CD4-positive, alpha-beta T cell treated with Interleukin-15 for 4 hours (primary cell): ENCODE measurements at regions not wholly inside any gene's neighbourhood (a gene's known extent, or its start where the extent isn't known, plus 50 kb on each side); places are given as distances from the start of the nearest gene placed in this dataset.
"Not testable (repeated sequence)": the region's sequence is repeated elsewhere in the genome, so short reads cannot be mapped to it uniquely, and the experiment has no call there.

ENCODE experiments used
- DNase-seq: peaks from one replicate; pipeline ENCODE4 v3.0.0-alpha.2; 2020; ENCODE audit warnings: low spot score

DNA sequence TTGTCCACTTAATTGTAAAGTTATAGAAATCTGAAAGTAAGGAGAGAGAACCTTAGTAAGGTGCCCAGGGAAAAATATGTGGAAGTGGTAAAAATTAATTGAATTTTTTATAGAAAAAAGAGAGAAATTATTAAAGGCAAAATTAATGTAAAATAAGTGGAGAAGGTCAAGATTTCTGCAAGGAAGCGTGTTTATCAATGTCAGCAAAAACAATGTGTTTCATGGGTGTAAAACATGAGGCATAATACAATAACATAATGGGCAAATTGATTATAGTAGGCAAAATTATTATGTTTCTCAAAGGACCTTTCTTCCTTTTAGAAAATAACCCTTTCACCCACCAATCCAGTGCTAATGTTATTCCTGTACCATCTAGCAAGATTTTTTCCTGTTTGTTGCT, 1520.1 kb downstream of the REEP3 start:
- DNase-seq = no peak

DNA sequence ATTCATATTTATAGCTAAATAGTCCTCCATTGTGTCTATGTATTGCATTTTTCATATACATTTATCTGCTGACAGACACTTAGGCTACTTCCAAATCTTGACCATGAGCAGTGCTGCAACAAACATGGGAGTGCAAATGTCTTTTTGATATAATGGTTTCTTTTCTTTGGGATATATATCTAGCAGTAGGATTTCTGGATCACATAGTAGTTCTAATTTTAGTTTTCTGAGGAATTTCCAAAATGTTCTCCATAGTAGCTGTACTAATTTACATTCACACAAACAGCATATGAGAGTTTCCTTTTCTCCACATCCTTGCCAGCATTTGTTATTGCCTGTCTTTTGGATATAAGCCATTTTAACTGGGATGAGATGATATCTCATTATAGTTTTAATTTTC, 1521.3 kb downstream of the REEP3 start:
- no peak for DNase-seq

DNA sequence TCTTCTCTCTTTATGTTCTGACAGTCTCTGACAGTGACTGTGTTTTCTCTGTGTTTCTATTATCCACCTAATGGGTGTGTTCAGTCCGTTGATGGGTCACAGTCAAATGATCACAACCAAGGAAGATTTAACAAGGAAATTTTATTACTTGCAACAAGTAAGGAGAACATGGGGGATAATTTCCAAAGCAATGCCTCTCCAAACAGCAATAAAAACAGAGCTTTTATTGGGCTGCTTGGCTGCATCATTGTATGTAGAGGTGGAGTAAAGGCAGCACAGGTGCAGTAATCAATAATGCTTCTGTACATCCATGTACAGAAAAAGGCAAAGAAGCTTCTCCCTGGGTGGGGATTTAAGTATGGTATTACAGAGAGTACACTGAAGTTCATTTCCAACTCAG, 1525.6 kb downstream of the REEP3 start:
- no peak for DNase-seq

DNA sequence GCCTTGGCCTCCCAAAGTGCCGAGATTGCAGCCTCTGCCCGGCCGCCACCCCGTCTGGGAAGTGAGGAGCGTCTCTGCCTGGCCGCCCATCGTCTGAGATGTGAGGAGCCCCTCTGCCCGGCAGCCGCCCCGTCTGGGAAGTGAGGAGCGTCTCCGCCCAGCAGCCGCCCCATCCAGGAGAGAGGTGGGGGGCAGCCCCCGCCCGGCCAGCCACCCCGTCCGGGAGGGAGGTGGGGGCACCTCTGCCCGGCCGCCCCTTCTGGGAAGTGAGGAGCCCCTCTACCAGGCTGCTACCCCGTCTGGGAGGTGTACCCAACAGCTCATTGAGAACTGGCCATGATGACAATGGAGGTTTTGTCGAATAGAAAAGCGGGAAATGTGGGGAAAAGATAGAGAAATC, 1530.9 kb downstream of the REEP3 start:
- not testable (repeated sequence) for DNase-seq

DNA sequence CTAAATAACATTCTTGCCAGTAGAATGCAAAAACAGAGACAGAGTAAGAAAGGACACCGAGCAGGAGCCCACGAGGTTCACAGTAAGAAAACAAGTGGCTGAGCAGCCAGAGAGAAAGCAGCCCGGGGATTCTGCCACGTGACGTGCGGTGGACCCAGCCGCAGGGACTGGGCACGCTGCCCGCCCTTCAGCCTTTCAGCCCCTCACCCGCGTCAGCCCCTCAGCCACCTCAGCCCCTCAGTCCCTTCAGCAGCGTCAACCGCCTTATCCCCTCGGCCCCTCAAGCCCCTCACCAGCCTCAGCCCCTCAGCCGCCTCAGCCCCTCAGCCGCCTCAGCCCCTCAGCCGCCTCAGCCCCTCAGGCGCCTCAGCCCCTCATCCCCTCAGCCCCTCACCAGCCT, 1532.2 kb downstream of the REEP3 start:
- not testable (repeated sequence) for DNase-seq

DNA sequence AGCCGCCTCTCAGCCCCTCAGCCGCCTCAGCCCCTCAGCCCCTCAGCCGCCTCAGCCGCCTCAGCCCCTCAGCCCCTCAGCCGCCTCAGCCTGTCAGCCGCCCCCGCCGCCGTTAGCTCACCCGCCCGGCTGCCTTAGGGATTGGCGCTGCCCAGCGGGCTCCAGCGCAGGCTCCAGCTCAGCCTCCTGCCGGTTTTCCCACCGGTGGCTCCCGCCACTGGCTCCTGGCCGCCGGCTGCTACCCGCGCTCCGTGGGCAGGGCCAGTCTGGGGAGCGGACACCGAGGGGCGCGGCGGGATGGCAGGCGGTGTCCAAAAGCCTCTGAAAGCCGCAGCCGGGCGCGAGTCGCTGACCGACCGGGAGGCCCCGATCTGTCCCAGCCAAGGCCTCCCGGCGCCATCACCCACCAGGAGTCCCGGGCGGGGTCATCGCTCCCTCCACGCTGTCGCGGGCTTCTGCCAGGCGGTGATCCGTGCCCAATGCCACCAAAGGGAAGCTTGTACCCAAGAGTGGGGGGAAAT, 1532.7 kb downstream of the REEP3 start:
- DNase-seq = not testable (repeated sequence)

DNA sequence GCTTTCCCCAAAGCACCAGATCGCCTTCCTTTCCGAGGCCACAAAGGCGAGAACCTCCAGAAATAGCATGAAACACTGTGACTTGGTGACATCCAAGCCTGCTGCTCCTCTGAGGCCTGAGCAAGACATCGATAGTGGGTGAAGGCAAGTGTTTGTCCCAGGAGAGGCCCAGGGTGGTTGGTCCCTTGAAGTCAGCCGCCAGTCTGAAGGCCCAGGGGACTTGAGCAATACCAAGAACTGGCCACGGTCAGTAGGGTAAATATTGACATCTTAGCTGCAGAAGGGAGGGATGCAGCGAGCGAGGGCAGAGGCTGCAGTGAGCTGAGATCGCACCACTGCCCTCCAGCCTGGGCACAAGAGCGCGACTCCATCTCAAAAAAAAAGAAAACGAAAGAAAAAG, 1533.5 kb downstream of the REEP3 start:
- not testable (repeated sequence) for DNase-seq

DNA sequence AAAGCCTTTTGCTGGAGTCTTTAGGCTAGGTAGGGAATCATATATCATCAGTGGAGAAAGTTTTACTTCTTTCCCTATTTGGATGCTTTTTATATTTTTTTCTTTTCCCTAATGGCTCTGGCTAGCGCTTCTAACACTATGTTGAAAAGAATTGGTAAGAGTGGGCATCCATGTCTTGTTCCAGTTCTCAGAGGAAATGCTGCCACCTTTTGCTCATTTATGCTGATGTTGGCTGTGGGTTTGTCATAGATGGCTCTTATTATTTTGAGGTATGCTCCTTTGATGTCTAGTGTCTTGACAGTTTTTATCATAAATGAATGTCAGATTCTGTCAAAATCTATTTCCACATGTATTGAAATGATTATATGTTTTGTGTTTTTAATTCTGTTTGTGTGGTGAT, 1544.1 kb downstream of the REEP3 start:
- no peak for DNase-seq

DNA sequence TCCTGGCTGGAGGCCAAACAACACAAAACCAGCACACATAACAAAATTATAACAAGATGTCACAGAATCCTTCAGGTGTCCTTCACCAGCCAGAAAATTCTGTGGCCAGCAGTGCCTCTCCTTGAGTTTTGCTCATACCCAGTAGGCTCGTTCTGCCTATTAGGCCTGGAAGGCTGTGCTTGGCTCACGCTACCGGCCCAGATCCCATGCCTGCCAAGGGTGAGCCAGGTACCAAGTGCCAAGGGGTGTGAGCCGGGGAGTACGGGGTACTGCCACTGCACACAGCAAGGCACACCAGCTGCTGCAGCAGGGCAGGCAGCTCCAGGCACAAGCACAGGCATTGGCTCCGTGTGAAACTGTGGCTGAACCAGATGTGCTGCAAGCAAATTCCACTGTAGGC, 1562.0 kb downstream of the REEP3 start:
- DNase-seq = no peak

DNA sequence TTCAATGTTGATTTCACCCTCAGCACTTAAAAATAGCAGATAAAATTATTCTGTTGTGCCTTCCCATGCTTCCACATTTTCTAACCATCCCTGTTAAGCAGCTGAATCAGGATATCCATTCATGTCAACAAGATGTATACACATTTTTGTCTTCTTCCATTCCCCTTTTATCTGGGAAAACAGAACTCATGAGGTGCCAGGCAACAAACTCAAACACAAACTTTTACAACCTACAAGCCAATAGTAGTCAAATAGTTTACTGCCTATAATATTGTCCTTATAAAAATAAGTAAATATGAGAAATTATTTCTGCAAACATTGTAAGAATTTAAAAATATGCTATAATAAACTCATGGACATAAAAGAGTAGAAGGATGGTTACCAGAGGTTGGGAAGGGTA, 1569.8 kb downstream of the REEP3 start:
- no peak for DNase-seq

DNA sequence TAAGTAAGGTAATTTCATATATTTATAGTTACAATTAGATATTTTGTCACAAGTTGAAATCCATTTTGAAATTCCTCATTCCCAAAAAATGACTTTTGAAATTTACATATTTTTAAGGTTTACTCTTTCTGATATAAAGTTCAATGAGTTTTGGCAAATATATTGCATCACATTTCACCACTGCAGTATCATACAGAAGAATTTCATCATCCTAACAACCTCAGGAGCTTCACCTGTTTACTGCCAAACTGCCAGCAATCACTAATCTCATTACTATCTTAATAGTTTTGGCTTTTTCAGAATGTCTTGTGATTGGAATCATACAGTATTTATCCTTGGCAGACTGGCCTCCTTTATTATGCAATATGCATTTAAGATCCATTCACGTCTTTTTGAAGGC, 1578.9 kb downstream of the REEP3 start:
- no peak for DNase-seq

DNA sequence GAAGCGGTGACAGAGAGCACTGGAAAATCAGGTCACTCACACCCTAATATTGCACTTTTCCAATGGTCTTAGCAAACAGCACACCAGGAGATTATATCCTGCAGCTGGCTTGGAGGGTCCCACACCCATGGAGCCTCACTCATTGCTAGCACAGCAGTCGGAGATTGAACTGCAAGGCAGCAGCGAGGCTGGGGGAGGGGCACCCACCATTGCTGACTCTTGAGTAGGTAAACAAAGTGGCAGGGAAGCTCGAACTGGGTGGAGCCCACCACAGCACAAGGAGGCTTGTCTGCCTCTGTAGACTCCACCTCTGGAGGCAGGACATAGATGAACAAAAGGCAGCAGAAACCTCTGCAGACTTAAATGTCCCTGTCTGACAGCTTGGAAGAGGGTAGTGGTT, 1579.7 kb downstream of the REEP3 start:
- DNase-seq = not testable (repeated sequence)

DNA sequence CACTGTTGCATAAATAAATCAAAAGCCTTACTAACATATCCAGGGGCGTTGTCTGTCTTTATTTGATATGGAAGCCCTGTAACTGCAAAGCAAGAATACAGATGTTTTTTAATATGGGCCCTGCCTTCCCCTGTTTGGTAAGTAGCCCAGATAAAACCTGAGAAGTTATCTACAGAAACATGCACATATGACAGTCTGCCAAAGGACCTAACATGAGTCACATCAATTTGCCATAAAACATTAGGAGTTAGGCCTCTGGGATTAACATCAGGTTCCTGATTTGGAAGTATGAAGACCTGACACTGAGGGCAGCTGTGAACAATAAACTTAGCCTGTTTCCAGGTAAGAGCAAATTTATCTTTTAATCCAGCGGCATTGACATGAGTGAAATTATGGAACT, 1588.8 kb downstream of the REEP3 start:
- DNase-seq = no peak

DNA sequence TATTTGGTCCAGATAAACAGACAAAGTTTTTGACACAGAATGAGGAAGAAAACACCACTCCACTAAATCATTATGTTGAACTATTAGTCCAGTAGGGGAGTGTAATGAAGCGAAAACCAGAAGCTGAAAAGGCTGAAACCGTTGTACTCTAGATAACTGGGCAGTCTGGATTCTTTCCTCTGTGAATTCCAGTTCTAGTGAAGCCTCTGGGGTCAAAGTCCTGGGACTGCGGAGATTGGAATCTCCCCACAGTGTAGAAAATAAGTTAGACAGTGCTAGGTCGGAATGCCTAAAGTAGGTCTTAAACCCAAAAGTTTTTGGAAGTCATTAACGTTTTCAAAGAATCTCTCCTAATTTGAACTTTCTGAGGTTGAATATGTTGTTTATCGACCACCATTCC, 1589.9 kb downstream of the REEP3 start:
- not testable (repeated sequence) for DNase-seq

DNA sequence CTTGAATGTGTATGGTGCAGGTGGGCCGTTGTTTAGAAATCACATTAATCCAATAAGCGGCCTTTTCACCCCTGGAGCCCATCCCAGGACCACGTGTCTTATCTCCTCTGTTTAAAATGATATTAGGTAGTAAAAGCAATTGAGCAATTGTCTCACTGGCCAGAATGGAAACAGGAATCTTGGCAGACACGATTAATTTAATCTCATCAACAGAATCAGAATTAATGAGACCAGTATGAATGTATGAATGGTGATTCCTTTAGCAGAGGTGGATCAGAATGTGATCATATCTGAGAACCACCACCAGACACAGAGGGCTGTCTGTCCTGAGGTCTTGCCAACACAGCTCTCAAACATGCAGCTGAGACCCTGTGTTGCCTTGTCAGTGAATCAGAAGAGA, 1591.4 kb downstream of the REEP3 start:
- DNase-seq = no peak

DNA sequence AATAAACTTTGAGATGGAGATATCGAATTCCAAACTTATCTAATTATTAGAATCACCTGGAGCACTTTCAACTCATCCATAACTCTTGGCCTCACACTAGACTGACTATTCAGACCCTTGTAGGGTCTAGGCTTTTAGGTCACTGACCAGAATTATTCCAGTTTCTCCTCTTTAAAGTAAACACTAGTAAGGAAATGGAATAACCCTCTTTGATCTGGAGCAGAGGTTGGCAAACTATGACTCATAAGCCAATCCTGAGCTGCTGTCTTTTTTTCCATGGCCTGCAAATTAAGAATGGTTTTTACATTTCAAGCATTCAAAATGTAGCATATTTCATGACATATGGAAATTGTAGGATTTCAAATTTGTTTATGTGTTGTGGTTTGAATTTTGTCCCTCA, 1601.9 kb downstream of the REEP3 start:
- no peak for DNase-seq

DNA sequence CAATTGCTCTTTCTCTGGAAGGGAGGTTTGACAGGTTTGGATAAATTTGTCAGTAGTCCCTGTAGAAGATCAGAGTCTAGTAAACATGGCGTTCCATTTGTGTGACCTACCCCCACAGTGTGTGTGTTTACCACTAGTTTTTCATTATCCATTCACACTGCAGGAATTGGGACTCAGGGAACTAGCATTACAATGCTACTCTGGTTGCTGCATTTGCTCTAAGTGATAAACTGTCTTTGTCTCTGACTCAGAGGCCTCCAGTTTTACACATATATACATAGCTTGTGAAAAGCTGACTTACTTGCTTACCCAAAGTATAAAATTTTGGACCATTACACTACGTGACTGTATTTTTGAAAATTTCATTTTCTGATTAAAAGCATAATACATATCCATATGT, 1604.0 kb downstream of the REEP3 start:
- DNase-seq = no peak

DNA sequence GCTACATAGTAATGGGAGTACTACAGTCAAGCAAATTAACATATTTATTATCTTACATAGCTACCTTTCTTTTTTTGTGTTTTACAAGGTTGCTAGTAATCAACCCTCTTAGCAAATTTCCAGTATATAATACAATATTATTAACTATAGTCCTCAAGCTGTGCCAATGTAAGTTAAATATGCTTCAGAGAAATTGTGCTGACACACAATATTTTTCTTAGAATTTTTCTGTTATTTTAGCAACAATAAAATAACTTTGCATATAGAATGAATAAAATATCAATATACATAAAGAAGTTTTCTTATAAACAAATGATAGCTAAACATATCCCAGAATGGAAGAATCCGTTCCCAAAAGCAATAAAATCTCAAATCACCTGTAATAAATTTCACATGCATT, 1605.1 kb downstream of the REEP3 start:
- DNase-seq = no peak

DNA sequence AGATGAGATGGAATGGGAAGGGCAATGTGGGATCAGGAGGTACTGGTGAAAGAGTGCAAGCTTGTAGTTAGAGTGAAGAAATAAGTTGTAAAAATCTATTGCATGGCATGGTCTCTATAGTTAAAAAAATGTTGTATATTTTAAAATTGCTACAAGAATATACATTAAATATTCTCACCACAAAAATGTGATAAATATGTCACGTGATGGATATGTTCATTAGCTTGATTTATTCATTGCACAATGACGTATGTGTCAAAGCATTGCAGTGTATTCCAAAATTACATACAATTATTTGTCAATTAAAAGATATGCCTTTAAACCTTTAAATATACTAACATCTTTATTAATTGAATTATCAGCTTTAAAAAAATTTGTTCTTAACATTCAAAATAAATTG, 1607.1 kb downstream of the REEP3 start:
- no peak for DNase-seq

DNA sequence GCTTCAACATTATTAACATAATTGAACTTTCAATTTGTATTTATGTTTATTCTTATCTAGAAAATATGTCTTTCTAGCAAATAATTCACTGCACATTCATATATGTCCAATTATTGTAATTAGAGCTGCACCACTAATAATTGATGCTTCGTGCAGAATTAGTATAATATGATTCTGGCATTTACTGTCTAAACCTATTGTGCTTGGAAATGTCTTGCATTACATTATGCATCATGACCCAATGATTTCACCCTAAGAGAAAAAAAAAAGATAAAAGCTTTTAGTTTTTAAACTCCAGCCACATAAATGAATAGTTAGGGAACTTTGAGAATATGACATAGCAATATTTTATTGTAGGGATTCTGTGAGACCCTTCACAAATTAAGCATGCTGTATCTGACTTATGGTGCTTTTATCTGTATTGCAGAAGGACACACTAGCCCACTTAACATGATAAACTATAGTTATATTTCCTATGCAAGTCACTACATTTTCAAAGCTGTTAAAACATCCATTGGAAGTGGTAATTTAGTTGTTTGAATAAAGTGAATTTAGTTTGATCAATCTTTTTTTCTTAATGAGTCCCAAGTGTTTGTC, 1609.1 kb downstream of the REEP3 start:
- no peak for DNase-seq

DNA sequence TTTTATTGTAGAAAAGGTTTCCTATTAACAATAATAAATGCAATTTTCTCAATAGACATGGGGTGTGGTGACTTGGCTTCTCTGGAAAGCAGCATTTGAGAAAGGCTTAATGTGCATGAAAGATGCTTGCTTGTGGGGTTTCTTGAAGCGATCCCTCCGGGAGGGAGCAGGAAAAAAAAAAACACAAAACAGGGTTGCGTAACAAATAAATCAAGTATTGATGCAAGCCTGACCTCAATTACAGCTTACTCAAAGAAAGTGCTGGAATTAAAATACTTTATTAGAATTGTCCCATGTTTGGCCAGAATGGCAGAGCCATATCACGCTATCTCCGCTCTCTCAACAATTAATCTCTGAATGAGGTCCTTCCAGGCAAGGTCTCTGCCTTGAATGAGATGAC, 1612.5 kb downstream of the REEP3 start:
- no peak for DNase-seq

DNA sequence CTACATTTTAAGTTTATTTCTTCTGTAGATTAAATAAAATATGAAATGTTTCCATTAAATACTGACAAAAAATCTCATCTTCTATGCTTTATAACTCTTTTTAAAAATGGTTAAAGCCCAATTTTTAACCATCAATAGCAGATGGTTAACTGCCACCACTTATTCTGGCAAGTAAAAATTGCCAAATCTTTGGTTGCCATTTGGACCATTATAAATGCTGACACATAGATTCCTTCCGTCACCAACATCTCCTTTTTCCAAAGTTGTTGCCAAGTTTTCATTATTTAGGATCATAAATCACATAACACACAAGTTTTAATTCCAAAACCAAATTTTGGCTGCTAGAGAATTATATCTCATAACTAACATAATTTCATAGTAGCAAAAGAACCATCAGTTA, 1614.3 kb downstream of the REEP3 start:
- no peak for DNase-seq

DNA sequence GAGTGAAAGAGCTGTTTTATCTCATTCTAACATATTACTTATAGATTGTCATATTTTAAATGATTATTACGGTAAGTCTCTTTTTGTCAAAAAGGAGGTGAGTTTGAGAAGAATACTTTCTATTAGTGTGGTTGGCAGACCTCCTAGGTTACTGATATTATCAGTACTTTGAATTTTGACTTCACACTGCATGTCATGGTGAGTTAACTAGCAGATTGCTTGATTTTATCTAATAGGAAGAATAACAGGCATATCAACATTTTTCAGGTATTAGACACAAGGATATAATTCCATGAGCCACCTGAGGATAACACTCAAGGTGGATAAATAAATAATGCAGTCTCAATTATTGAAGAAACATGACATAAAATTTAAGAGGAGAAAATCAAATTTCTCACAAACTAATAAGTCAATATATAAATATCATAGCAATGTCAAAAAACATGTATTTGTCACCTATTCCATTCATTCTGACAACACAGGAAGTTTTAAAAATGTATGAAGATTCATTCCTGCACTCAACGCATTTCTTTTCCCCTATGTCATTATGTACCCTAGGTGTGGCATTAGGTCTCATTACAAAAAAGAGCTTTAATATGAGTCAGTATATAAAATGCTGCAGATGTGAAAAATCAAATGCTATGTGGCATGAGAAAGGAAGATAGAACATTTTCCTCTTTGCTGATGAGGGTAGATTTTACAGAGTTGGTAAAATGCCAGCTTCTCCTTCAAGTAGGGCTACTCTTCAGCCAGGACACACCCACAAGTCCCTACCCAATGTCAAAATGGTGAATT, 1621.6 kb downstream of the REEP3 start:
- no peak for DNase-seq

DNA sequence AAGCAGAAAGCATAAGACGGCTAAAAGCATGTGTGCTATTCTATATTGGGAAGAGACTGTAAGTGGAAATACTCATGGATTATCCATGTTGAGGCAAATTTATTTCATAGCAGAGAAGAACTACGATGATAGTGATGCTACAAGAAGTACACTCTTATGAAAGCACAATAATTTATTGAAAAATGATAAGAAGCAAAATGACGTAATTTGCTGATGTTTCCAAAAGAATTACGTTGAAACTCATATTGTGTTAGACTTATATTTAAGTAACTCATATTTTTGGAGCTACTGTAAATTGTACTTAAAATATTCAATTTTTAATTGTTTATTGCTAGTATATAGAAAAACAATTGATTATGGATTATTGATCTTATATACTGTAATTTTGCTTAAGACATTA, 1622.5 kb downstream of the REEP3 start:
- DNase-seq = no peak
